ENCODE measurements at regions not wholly inside any gene's neighbourhood (a gene's known extent, or its start where the extent isn't known, plus 50 kb on each side); places are given as distances from the start of the nearest gene placed in this dataset.

- WGBS, 2 experiments (ENCODE audit: extremely low coverage in 1 of 2, insufficient coverage in 1 of 2, insufficient read length in 1 of 2, insufficient replicate concordance in 2 of 2, low coverage in 1 of 2, low lambda C conversion rate in 2 of 2, missing lambda C conversion rate in 1 of 2) = 100% methylated on average over 1 of the region's 1 CpG; no CpG with 5 or more reads in 1 of the 2 experiments
- Histone ChIP-seq H2BK5ac (ENCODE audit: low read depth, low read length) (no peak overlapping the region; the same call in 1 of the 2 replicates), H3K27ac (ENCODE audit: low read depth, low read length) (no peak overlapping the region), H2BK12ac (ENCODE audit: low read depth, low read length) (peak overlapping the region; percentile 71; the same call in 1 of the 2 replicates), H2BK20ac (ENCODE audit: low read length) (0 out of 2 replicates have a peak overlapping the region, but pooled peaks have one; percentile 62), H3K14ac (ENCODE audit: insufficient read length) (no peak overlapping the region), H3K79me1 (ENCODE audit: low read depth, low read length) (no peaks in the 10 kb centered on the region), H3K9ac (replicated peaks in 1 of 4; ENCODE audit: extremely low read depth in 1 of 4, low read depth in 3 of 4, low read length in 3 of 4) (no peak overlapping the region), H3K4ac (replicated peaks; ENCODE audit: insufficient read length, low read depth, low read length) (no peak overlapping the region), H3K4me3 (ENCODE audit: extremely low read depth in 1 of 4, insufficient read depth in 2 of 4, low read depth in 3 of 4, low read length in 4 of 4) (no peak overlapping the region), H3K9me3 (ENCODE audit: insufficient read depth in 2 of 2, low read depth in 1 of 2, low read length in 1 of 2) (no peaks in the 10 kb centered on the region), H2BK120ac (replicated peaks; ENCODE audit: low read depth, low read length) (peak overlapping the region; percentile 48), H3K23me2 (ENCODE audit: low read depth, low read length) (no peaks in the 10 kb centered on the region), H3K36me3 (ENCODE audit: control insufficient read depth in 2 of 4, insufficient read depth in 4 of 4, low read length in 3 of 4) (no peaks in the 10 kb centered on the region), H3K4me2 (ENCODE audit: insufficient read depth in 1 of 2, low read depth in 2 of 2, low read length in 2 of 2) (no peak overlapping the region), H4K8ac (ENCODE audit: extremely low read depth, insufficient read depth, low read length) (no peak overlapping the region), H4K20me1 (replicated peaks in 1 of 2; ENCODE audit: control insufficient read depth in 1 of 2, insufficient read depth in 2 of 2, low read length in 2 of 2) (no peaks in the 10 kb centered on the region), H2AK5ac (ENCODE audit: low read depth, low read length) (peak overlapping the region; percentile 69; the same call in 1 of the 2 replicates), H3K23ac (ENCODE audit: insufficient read length) (no peak overlapping the region), H3K56ac (replicated peaks; ENCODE audit: insufficient read length, low read depth, low read length) (no peak overlapping the region), H3K4me1 (replicated peaks in 1 of 4; ENCODE audit: control insufficient read depth in 3 of 4, insufficient read depth in 4 of 4, low read length in 3 of 4) (peaks cover 8 to 18% (median 12%) of the 10 kb centered on the region in 4 experiments; a peak in 6 of 7 replicates), H4K5ac (ENCODE audit: insufficient read length, low read depth, low read length) (no peak overlapping the region), H2AFZ (ENCODE audit: low read length) (no peak overlapping the region), H3K18ac (ENCODE audit: extremely low read depth, low read length) (0 out of 2 replicates have a peak overlapping the region, but pooled peaks have one; percentile 49), H4K91ac (replicated peaks; ENCODE audit: insufficient read length, low read length) (peak overlapping the region; percentile 11), H3K79me2 (ENCODE audit: control insufficient read depth in 1 of 2, insufficient read depth in 2 of 2, low read length in 2 of 2) (no peaks in the 10 kb centered on the region), H2BK15ac (ENCODE audit: low read length) (peak overlapping the region; percentile 65; the same call in 1 of the 2 replicates), H3K27me3 (replicated peaks in 1 of 4; ENCODE audit: control insufficient read depth in 3 of 4, extremely low read depth in 1 of 4, insufficient read depth in 3 of 4, low read length in 3 of 4) (no peaks in the 10 kb centered on the region)
- POLR2A ChIA-PET (ENCODE audit: partially characterized antibody) = no interaction called here
- DNase-seq (ENCODE audit: low read depth in 1 of 2, low spot score in 2 of 2) (no peak), FAIRE-seq (no peak)
- CTCF ChIA-PET (ENCODE audit: partially characterized antibody) = no interaction called here
- TF ChIP-seq CBX5 (IDR thresholded peaks at IDR 0.05; ENCODE audit: low read depth, low read length) (no peak), CBX8 (IDR thresholded peaks at IDR 0.05; ENCODE audit: borderline replicate concordance, low read depth, low read length) (no peak), HDAC2 (IDR thresholded peaks at IDR 0.05; ENCODE audit: borderline replicate concordance in 1 of 2, low read depth in 2 of 2, low read length in 2 of 2) (no peak), NRF1 (IDR thresholded peaks at IDR 0.05; ENCODE audit: low read depth, low read length) (no peak), MAX (IDR thresholded peaks at IDR 0.05) (no peak), TAF7 (optimal IDR thresholded peaks at IDR 0.05; ENCODE audit: borderline replicate concordance, low read depth, low read length) (no peak), SRF (IDR thresholded peaks at IDR 0.05; ENCODE audit: low read depth, low read length) (no peak), KDM4A (IDR thresholded peaks at IDR 0.05; ENCODE audit: low read depth, low read length, severe bottlenecking) (no peak), NANOG (IDR thresholded peaks at IDR 0.05; ENCODE audit: insufficient read depth, low read depth, low read length, poor library complexity, severe bottlenecking) (no peak), CTBP2 (IDR thresholded peaks at IDR 0.05; ENCODE audit: borderline replicate concordance, insufficient read depth, insufficient read length, low read length) (no peak), SP4 (IDR thresholded peaks at IDR 0.05; ENCODE audit: low read length) (no peak), YY1 (IDR thresholded peaks at IDR 0.05; ENCODE audit: low read depth, low read length) (no peak)
Observed at GRCh38 chr5:123871373-123871772, 359.4 kb downstream of the CSNK1G3 start.

Data from H1 (cell line).